CD4-positive, alpha-beta T cell (primary cell): ENCODE measurements at regions not wholly inside any gene's neighbourhood (a gene's known extent, or its start where the extent isn't known, plus 50 kb on each side); places are given as distances from the start of the nearest gene placed in this dataset.

ENCODE experiments used
- ATAC-seq: fragments of 200-7000 bp; cut with Tn5 transposase; one replicate; pipeline ENCODE4 v1.10.0; 2022; ENCODE audit warnings: mild to moderate bottlenecking; ENCODE audit not compliant: poor library complexity
- CTCF ChIA-PET: fragments of 350-600 bp; sonication (Branson Sonifier 250); formaldehyde crosslinking; loops from one replicate; lab custom pipeline; 2021; ENCODE audit warnings: antibody characterized with exemption, inconsistent platforms; lab: Charles Lee
- POLR2A ChIA-PET: fragments of 350-600 bp; sonication (Branson Sonifier 250); formaldehyde crosslinking; loops from one replicate; lab custom pipeline; 2021; ENCODE audit warnings: antibody characterized with exemption, inconsistent platforms; lab: Charles Lee
- DNase-seq, 14 experiments: peaks; one replicate each; pipeline ENCODE4 v3.0.0-alpha.2; 2013 to 2020; ENCODE audit warnings: mixed read lengths in 2 of 14
- H3K27ac ChIP-seq, 2 donors: one replicate each; pipeline versions ENCODE4 v1.5.1 to v1.7.0; 2013; ENCODE audit warnings: low read length in 2 of 2, low read depth in 1 of 2, mild to moderate bottlenecking in 1 of 2
- H3K27me3 ChIP-seq, 2 experiments: 1 replicate in 1 of 2; 2 replicates in 1 of 2; pipeline versions ENCODE4 v1.6.1 to v1.7.0; 2013; ENCODE audit warnings: low read length in 2 of 2, control low read depth in 1 of 2, mild to moderate bottlenecking in 1 of 2, moderate library complexity in 1 of 2; ENCODE audit not compliant: insufficient read depth in 2 of 2, control insufficient read depth in 1 of 2
- H3K36me3 ChIP-seq: one replicate; pipeline ENCODE4 v1.6.1; 2013; ENCODE audit warnings: low read length, control low read depth; ENCODE audit not compliant: insufficient read depth
- H3K4me1 ChIP-seq: one replicate; pipeline ENCODE4 v1.6.1; 2013; ENCODE audit warnings: low read length, control low read depth; ENCODE audit not compliant: insufficient read depth
- H3K4me3 ChIP-seq: one replicate; pipeline ENCODE4 v1.5.1; 2013; ENCODE audit warnings: mild to moderate bottlenecking, low read length, moderate library complexity
- H3K9me3 ChIP-seq, 2 experiments: 1 replicate in 1 of 2; 2 replicates in 1 of 2; pipeline versions ENCODE4 v1.6.1 to v1.7.0; 2013; ENCODE audit warnings: low read length in 2 of 2, mild to moderate bottlenecking in 2 of 2, control low read depth in 1 of 2, moderate library complexity in 1 of 2; ENCODE audit not compliant: control insufficient read depth in 1 of 2, insufficient read depth in 1 of 2
- H3K27ac Mint-ChIP-seq: one replicate; pipeline ENCODE4 v1.8.0; 2020; ENCODE audit warnings: mixed read lengths
- H3K27me3 Mint-ChIP-seq: one replicate; pipeline ENCODE4 v1.8.0; 2021; ENCODE audit warnings: mixed read lengths
- H3K36me3 Mint-ChIP-seq: one replicate; pipeline ENCODE4 v1.8.0; 2021; ENCODE audit warnings: low read depth, mixed read lengths
- H3K4me1 Mint-ChIP-seq: one replicate; pipeline ENCODE4 v1.8.0; 2021; ENCODE audit warnings: low read depth, mixed read lengths
- H3K4me3 Mint-ChIP-seq: one replicate; pipeline ENCODE4 v1.8.0; 2020; ENCODE audit warnings: mild to moderate bottlenecking, mixed read lengths
- H3K9me3 Mint-ChIP-seq: one replicate; pipeline ENCODE4 v1.8.0; 2020; ENCODE audit warnings: mixed read lengths
- intact Hi-C, 2 experiments: fragments of 100-400 bp; cut with DNase I in 1 of 2; cut with micrococcal nuclease in 1 of 2; formaldehyde crosslinking; loops; one replicate each; pipeline versions ENCODE4 v1.15.1 to v1.9.0; 2023 to 2025; cut with DNase I, micrococcal nuclease
- TF ChIP-seq, protein P1 (sequence below): fragments of 200-600 bp; IDR thresholded peaks from one replicate; pipeline ENCODE4 v1.8.0; 2022; ENCODE audit warnings: antibody characterized with exemption, mild to moderate bottlenecking

DNA sequence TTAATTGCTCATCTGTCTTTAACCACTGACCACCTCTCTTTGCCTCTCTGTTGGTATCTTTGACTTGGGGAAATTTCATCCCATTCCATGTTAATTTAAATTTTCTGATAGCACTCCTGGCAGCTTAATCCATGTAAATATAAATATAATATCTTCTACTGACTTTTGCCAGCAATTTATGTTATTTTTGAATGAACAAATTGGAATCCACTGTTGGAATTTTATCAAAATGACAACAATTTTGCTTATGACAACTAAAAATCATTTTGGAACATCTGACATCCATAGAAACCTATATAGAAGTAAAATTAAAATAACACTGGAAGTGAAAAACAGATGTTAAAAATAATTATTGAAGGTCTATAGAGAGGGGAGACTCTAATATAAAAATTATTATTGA, 176.5 kb upstream of the AKR1E2 start:
- intact Hi-C loops, result no loop called here
- Histone ChIP-seq H3K27me3 (no peaks in the 10 kb centered on the region), H3K27ac (no peak overlapping the region), H3K4me1 (peaks cover 5% of the 10 kb centered on the region), H3K9me3 (no peaks in the 10 kb centered on the region), H3K36me3 (no peaks in the 10 kb centered on the region), H3K4me3 (no peak overlapping the region)
- POLR2A ChIA-PET, result no interaction called here
- H3K4me3 Mint-ChIP-seq, result no peak overlapping the region
- DNase-seq (no peak), ATAC-seq (no peak)
- no peaks in the 10 kb centered on the region for H3K27me3 Mint-ChIP-seq
- no peak overlapping the region for H3K27ac Mint-ChIP-seq
- no peaks in the 10 kb centered on the region for H3K9me3 Mint-ChIP-seq
- H3K36me3 Mint-ChIP-seq, result no peaks in the 10 kb centered on the region
- TF ChIP-seq, protein P1, sequence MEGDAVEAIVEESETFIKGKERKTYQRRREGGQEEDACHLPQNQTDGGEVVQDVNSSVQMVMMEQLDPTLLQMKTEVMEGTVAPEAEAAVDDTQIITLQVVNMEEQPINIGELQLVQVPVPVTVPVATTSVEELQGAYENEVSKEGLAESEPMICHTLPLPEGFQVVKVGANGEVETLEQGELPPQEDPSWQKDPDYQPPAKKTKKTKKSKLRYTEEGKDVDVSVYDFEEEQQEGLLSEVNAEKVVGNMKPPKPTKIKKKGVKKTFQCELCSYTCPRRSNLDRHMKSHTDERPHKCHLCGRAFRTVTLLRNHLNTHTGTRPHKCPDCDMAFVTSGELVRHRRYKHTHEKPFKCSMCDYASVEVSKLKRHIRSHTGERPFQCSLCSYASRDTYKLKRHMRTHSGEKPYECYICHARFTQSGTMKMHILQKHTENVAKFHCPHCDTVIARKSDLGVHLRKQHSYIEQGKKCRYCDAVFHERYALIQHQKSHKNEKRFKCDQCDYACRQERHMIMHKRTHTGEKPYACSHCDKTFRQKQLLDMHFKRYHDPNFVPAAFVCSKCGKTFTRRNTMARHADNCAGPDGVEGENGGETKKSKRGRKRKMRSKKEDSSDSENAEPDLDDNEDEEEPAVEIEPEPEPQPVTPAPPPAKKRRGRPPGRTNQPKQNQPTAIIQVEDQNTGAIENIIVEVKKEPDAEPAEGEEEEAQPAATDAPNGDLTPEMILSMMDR, result no peak
- peaks cover 9% of the 10 kb centered on the region for H3K4me1 Mint-ChIP-seq
- CTCF ChIA-PET, result no interaction called here

DNA sequence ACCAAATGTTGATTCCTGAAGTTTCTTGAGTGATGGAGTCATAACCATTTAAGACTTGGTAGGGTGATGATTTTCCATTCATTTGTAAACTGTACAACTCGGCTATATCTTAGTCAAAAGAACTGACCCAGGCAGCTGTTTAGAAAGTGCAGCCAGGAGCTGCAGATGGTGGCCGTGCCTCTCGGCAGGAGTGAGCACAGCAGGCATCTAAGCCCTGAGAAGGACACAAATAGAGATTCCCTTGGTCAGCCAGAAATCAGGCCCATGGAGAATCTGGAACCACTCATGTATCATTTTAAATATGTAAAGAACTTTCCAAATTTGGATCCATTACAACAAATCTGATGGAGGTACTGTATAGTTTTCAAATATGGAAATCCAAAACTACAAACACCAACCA, 177.0 kb upstream of the AKR1E2 start:
- Histone ChIP-seq H3K4me1 (peaks cover 5% of the 10 kb centered on the region), H3K27ac (no peak overlapping the region), H3K9me3 (no peaks in the 10 kb centered on the region), H3K36me3 (no peaks in the 10 kb centered on the region), H3K4me3 (no peak overlapping the region), H3K27me3 (no peaks in the 10 kb centered on the region)
- intact Hi-C loops, result no loop called here
- Mint-ChIP-seq H3K27ac (no peak overlapping the region), H3K4me1 (peaks cover 9% of the 10 kb centered on the region), H3K4me3 (no peak overlapping the region), H3K27me3 (no peaks in the 10 kb centered on the region), H3K9me3 (no peaks in the 10 kb centered on the region), H3K36me3 (no peaks in the 10 kb centered on the region)
- POLR2A ChIA-PET, result no interaction called here
- no peak for DNase-seq
- TF ChIP-seq, protein P1, result no peak
- ATAC-seq, result no peak
- CTCF ChIA-PET, result no interaction called here

DNA sequence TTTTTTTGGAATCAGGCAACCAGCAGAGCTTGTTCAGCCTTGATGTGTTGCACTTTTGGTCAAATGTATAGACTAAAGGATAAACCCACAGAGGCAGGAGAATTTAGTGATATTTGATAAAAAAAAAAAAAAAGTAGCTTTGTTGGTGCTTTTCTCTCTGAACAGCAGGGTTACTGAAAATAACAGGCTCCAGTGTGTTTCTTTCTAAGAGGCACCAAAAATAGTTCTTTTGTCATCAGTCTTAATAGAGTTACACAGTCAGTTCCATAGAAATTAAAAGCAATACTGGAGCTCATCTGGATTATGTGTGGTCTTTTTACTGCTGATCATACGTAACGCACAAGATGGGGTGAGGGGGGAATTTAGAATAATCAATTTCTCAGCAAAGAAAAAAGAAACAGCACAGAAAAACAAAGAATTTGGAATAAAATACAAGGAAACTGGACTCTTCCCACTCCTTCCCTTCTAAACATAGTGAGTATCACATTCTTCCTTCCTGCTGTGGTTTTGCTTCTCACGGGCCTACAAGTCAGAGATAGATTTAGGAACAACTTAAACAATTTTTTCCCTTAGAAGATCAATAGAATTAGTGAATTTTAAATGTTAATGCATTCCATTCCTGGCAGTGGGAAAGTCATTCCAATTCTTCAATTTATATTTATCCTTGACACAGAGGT, 178.8 kb upstream of the AKR1E2 start:
- H3K36me3 Mint-ChIP-seq, result no peaks in the 10 kb centered on the region
- Histone ChIP-seq H3K27me3 (no peaks in the 10 kb centered on the region), H3K27ac (no peak overlapping the region), H3K9me3 (no peaks in the 10 kb centered on the region), H3K4me3 (no peak overlapping the region), H3K36me3 (no peaks in the 10 kb centered on the region), H3K4me1 (peaks cover 4% of the 10 kb centered on the region)
- no peak overlapping the region for H3K4me3 Mint-ChIP-seq
- H3K27me3 Mint-ChIP-seq, result no peaks in the 10 kb centered on the region
- CTCF ChIA-PET, result interaction anchor here (0.7 kb wide), 1 partner anchor 1098 kb away, joined by 3 read pairs; no protein-coding TSS in a partner anchor
- ATAC-seq (no peak), DNase-seq (no peak)
- POLR2A ChIA-PET, result no interaction called here
- no peak overlapping the region for H3K27ac Mint-ChIP-seq
- H3K9me3 Mint-ChIP-seq, result no peaks in the 10 kb centered on the region
- intact Hi-C loops, result no loop called here
- TF ChIP-seq, protein P1, result no peak
- peaks cover 9% of the 10 kb centered on the region for H3K4me1 Mint-ChIP-seq
